ENCODE measurements at regions not wholly inside any gene's neighbourhood (a gene's known extent, or its start where the extent isn't known, plus 50 kb on each side); places are given as distances from the start of the nearest gene placed in this dataset.

DNA sequence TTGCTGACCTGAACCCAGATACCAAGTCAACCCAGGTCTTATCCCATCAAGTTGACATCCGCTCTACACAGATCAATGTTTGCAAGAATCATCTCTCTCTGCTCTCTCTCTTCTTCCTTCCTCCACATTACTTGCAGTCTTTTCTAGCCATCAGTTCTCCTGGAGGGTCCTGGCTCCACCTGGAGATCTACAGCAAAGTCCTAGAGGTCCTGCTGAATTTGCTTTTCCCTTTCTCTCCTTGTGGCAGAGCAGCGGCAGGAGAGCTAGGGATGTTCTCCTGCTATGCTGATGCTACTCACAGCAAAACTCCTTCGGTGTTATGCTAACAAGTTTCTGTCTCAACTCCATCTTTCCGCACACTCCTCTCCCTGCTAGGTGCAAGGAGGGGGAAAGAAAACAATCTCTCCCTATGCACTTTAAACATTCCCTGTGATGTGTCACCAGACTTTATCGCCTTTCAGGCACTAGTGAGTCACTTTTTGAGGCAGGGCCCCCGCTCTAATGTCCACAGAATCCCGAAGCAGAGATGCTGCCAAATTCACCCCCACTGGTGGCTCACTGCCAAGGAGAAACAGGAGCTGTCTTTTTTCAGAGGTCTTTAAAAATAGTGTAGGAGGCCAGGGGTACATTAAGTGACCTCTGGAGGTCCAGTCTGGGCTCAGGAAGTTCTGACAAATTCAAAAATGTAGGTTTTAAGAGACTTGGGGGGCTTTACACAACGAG lies 62.6 kb downstream of the FAM50B start (continued):
- TF ChIP-seq, protein P1, sequence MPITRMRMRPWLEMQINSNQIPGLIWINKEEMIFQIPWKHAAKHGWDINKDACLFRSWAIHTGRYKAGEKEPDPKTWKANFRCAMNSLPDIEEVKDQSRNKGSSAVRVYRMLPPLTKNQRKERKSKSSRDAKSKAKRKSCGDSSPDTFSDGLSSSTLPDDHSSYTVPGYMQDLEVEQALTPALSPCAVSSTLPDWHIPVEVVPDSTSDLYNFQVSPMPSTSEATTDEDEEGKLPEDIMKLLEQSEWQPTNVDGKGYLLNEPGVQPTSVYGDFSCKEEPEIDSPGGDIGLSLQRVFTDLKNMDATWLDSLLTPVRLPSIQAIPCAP (CRISPR knock-in tag; IDR thresholded peaks at IDR 0.05; ENCODE audit: borderline replicate concordance), result no peak
- TF ChIP-seq TBL1XR1 (IDR thresholded peaks at IDR 0.05; ENCODE audit: low read length in 2 of 2) (peak in 1 of 2 experiments; percentile 38; a peak in 1 of 4 replicates), BDP1 (IDR thresholded peaks at IDR 0.05; ENCODE audit: insufficient read depth, insufficient read length) (no peak), MTA3 (IDR thresholded peaks at IDR 0.05; ENCODE audit: borderline replicate concordance) (peak; percentile 42; the same call in 1 of the 2 replicates), FIP1L1 (IDR thresholded peaks at IDR 0.05; ENCODE audit: low read depth, low read length, poor library complexity, severe bottlenecking) (no peak), HNRNPUL1 (IDR thresholded peaks at IDR 0.05; ENCODE audit: low read length) (no peak), TCF7L2 (IDR thresholded peaks at IDR 0.05; ENCODE audit: low read depth, low read length) (no peak), MIER1 (IDR thresholded peaks at IDR 0.05; ENCODE audit: low read depth) (no peak), KAT7 (CRISPR knock-in tag; IDR thresholded peaks at IDR 0.05; ENCODE audit: borderline replicate concordance) (0 out of 2 replicates have a peak, but pooled peaks have one; percentile 39), ZNF77 (CRISPR knock-in tag; IDR thresholded peaks at IDR 0.05) (no peak), SPI1 (IDR thresholded peaks at IDR 0.05; ENCODE audit: borderline replicate concordance, low read depth, low read length) (no peak), WHSC1 (IDR thresholded peaks at IDR 0.05; ENCODE audit: low read length) (no peak), BRCA1 (IDR thresholded peaks at IDR 0.05) (no peak), BRCA1 (CRISPR knock-in tag; IDR thresholded peaks at IDR 0.05) (no peak)
- TF ChIP-seq, protein P2, sequence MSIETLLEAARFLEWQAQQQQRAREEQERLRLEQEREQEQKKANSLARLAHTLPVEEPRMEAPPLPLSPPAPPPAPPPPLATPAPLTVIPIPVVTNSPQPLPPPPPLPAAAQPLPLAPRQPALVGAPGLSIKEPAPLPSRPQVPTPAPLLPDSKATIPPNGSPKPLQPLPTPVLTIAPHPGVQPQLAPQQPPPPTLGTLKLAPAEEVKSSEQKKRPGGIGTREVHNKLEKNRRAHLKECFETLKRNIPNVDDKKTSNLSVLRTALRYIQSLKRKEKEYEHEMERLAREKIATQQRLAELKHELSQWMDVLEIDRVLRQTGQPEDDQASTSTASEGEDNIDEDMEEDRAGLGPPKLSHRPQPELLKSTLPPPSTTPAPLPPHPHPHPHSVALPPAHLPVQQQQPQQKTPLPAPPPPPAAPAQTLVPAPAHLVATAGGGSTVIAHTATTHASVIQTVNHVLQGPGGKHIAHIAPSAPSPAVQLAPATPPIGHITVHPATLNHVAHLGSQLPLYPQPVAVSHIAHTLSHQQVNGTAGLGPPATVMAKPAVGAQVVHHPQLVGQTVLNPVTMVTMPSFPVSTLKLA (conservative IDR thresholded peaks at IDR 0.05), result 0 out of 4 replicates have a peak, but pooled peaks of 1 of the 2 experiments have one; percentile 22
- TF ChIP-seq, protein P3, sequence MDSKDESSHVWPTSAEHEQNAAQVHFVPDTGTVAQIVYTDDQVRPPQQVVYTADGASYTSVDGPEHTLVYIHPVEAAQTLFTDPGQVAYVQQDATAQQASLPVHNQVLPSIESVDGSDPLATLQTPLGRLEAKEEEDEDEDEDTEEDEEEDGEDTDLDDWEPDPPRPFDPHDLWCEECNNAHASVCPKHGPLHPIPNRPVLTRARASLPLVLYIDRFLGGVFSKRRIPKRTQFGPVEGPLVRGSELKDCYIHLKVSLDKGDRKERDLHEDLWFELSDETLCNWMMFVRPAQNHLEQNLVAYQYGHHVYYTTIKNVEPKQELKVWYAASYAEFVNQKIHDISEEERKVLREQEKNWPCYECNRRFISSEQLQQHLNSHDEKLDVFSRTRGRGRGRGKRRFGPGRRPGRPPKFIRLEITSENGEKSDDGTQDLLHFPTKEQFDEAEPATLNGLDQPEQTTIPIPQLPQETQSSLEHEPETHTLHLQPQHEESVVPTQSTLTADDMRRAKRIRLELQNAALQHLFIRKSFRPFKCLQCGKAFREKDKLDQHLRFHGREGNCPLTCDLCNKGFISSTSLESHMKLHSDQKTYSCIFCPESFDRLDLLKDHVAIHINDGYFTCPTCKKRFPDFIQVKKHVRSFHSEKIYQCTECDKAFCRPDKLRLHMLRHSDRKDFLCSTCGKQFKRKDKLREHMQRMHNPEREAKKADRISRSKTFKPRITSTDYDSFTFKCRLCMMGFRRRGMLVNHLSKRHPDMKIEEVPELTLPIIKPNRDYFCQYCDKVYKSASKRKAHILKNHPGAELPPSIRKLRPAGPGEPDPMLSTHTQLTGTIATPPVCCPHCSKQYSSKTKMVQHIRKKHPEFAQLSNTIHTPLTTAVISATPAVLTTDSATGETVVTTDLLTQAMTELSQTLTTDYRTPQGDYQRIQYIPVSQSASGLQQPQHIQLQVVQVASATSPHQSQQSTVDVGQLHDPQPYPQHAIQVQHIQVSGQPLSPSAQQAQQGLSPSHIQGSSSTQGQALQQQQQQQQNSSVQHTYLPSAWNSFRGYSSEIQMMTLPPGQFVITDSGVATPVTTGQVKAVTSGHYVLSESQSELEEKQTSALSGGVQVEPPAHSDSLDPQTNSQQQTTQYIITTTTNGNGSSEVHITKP (IDR thresholded peaks at IDR 0.05; ENCODE audit: partially characterized antibody), result peak; percentile 71
- TF ChIP-seq, protein P4, sequence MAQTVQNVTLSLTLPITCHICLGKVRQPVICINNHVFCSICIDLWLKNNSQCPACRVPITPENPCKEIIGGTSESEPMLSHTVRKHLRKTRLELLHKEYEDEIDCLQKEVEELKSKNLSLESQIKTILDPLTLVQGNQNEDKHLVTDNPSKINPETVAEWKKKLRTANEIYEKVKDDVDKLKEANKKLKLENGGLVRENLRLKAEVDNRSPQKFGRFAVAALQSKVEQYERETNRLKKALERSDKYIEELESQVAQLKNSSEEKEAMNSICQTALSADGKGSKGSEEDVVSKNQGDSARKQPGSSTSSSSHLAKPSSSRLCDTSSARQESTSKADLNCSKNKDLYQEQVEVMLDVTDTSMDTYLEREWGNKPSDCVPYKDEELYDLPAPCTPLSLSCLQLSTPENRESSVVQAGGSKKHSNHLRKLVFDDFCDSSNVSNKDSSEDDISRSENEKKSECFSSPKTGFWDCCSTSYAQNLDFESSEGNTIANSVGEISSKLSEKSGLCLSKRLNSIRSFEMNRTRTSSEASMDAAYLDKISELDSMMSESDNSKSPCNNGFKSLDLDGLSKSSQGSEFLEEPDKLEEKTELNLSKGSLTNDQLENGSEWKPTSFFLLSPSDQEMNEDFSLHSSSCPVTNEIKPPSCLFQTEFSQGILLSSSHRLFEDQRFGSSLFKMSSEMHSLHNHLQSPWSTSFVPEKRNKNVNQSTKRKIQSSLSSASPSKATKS (CRISPR knock-in tag; IDR thresholded peaks at IDR 0.05), result no peak
